ENCODE measurements at regions not wholly inside any gene's neighbourhood (a gene's known extent, or its start where the extent isn't known, plus 50 kb on each side); places are given as distances from the start of the nearest gene placed in this dataset.

DNA sequence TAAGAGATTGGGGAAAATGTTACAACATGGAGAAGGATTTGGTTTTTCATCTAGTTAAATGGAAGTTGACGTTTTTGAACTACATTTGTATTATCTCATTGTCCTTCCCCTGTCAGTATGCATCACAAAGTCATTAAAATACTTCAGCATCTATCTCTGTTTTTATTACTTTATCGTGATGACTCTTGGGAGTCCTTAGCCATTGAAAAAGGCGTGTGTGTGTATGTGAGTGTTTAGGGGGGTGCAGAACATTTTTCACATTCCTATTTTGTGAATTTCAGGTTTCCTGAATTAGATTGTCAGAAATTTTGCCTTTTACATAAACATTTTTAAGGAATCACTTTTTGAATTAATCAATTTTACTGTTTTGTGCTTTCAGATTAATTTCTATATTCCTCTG lies 360.6 kb upstream of the SGO1 start:
- H2AK5ac ChIP-seq (ENCODE audit: insufficient read length, low read length) = no peak overlapping the region
- no peak overlapping the region for H2BK12ac ChIP-seq (ENCODE audit: insufficient read length, low read depth, low read length)
- Mint-ChIP-seq H3K4me3 (no peak overlapping the region), H3K9me3 (peaks cover 14 to 18% of the 10 kb centered on the region in 2 experiments), H3K4me1 (no peaks in the 10 kb centered on the region), H3K27me3 (ENCODE audit: low read depth) (no peaks in the 10 kb centered on the region), H3K36me3 (ENCODE audit: insufficient read depth in 1 of 3, low read depth in 3 of 3) (peaks cover 2 to 15% (median 6%) of the 10 kb centered on the region in 3 experiments; a peak in 6 of 7 replicates), H3K27ac (no peak overlapping the region)
- no peak overlapping the region for H2BK120ac ChIP-seq (ENCODE audit: low read depth, low read length, poor library complexity, severe bottlenecking)
- no peak for DNase-seq
- H2BK15ac ChIP-seq (ENCODE audit: low read depth, low read length) = no peak overlapping the region
- no peak overlapping the region for H2BK20ac ChIP-seq (ENCODE audit: low read depth, low read length, poor library complexity, severe bottlenecking)
- H3K27ac ChIP-seq (ENCODE audit: insufficient read length, low read depth, low read length) = no peak overlapping the region
- H3K4me1 ChIP-seq (ENCODE audit: insufficient read depth, low read length) = no peaks in the 10 kb centered on the region
- H4K91ac ChIP-seq (ENCODE audit: insufficient read length, low read depth, low read length) = no peak overlapping the region
- H3K79me1 ChIP-seq (ENCODE audit: insufficient read depth, low read depth, low read length, poor library complexity, severe bottlenecking) = no peaks in the 10 kb centered on the region
- H3K4me2 ChIP-seq (ENCODE audit: insufficient read depth, insufficient read length, low read length) = no peak overlapping the region
- no peak overlapping the region for H3K23ac ChIP-seq (ENCODE audit: insufficient read length, low read depth, low read length)
- H4K5ac ChIP-seq (ENCODE audit: insufficient read length, low read depth, low read length) = no peak overlapping the region
- no peak overlapping the region for H3K56ac ChIP-seq (ENCODE audit: insufficient read length, low read depth, low read length)
- no peak overlapping the region for H3K18ac ChIP-seq (ENCODE audit: insufficient read length, low read depth, low read length)
- no peaks in the 10 kb centered on the region for H3K27me3 ChIP-seq (ENCODE audit: insufficient read depth, low read length)
- no peak overlapping the region for H3T11ph ChIP-seq (ENCODE audit: low read length)
- H3K23me2 ChIP-seq (ENCODE audit: insufficient read length, low read depth, low read length, poor library complexity, severe bottlenecking) = no peaks in the 10 kb centered on the region
- no peaks in the 10 kb centered on the region for H3K79me2 ChIP-seq (ENCODE audit: insufficient read depth, low read length)
- H4K20me1 ChIP-seq (ENCODE audit: control insufficient read depth, insufficient read depth, insufficient read length) = no peaks in the 10 kb centered on the region
- H3K9ac ChIP-seq (ENCODE audit: extremely low read depth, insufficient read length, low read length) = no peak overlapping the region
- no peak overlapping the region for H4K8ac ChIP-seq (replicated peaks; ENCODE audit: insufficient read length, low read depth, low read length)
- no peak overlapping the region for H2AFZ ChIP-seq (ENCODE audit: low read length)
- H3K14ac ChIP-seq (ENCODE audit: insufficient read depth, low read length) = no peak overlapping the region
- TF ChIP-seq, protein P1, sequence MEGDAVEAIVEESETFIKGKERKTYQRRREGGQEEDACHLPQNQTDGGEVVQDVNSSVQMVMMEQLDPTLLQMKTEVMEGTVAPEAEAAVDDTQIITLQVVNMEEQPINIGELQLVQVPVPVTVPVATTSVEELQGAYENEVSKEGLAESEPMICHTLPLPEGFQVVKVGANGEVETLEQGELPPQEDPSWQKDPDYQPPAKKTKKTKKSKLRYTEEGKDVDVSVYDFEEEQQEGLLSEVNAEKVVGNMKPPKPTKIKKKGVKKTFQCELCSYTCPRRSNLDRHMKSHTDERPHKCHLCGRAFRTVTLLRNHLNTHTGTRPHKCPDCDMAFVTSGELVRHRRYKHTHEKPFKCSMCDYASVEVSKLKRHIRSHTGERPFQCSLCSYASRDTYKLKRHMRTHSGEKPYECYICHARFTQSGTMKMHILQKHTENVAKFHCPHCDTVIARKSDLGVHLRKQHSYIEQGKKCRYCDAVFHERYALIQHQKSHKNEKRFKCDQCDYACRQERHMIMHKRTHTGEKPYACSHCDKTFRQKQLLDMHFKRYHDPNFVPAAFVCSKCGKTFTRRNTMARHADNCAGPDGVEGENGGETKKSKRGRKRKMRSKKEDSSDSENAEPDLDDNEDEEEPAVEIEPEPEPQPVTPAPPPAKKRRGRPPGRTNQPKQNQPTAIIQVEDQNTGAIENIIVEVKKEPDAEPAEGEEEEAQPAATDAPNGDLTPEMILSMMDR (conservative IDR thresholded peaks at IDR 0.05) = no peak
- no CpG with 5 or more reads among the region's 3 CpGs for WGBS (ENCODE audit: extremely low coverage, insufficient read length, low lambda C conversion rate)
- H3K9me3 ChIP-seq (ENCODE audit: control insufficient read depth, low read depth, low read length) = no peaks in the 10 kb centered on the region
- H2BK5ac ChIP-seq (ENCODE audit: insufficient read length, low read length) = no peak overlapping the region
- H3K4ac ChIP-seq (ENCODE audit: low read depth, low read length) = no peak overlapping the region

Data from H9 (cell line).